Stomach (tissue), 8 donors: ENCODE measurements at regions not wholly inside any gene's neighbourhood (a gene's known extent, or its start where the extent isn't known, plus 50 kb on each side); places are given as distances from the start of the nearest gene placed in this dataset.

Experiments used
- DNase-seq, 2 donors: peaks; one replicate each; pipeline versions ENCODE4 v3.0.0 to v3.0.0-alpha.2; 2013 to 2019
- H3K27ac ChIP-seq, 5 donors: fragments of 200-600 bp in 4 of 5; sonication (generic) in 4 of 5; one replicate each; pipeline ENCODE4 v1.5.1; 2013 to 2019; ENCODE audit warnings: mild to moderate bottlenecking in 1 of 5, moderate library complexity in 1 of 5
- H3K27me3 ChIP-seq, 3 donors: fragments of 200-600 bp; sonication (generic); one replicate each; pipeline ENCODE4 v1.5.1; 2017 to 2019; ENCODE audit warnings: mixed run types in 1 of 3
- H3K36me3 ChIP-seq, 4 donors: fragments of 200-600 bp; sonication (generic); 1 replicate in 3 of 4; 2 replicates in 1 of 4; pipeline ENCODE4 v1.5.1; 2016 to 2019
- H3K4me1 ChIP-seq, 4 donors: fragments of 200-600 bp; sonication (generic); one replicate each; pipeline ENCODE4 v1.5.1; 2016 to 2019
- H3K4me3 ChIP-seq, 4 donors: fragments of 200-600 bp; sonication (generic) in 3 of 4; one replicate each; pipeline ENCODE4 v1.5.1; 2016 to 2019; ENCODE audit warnings: mild to moderate bottlenecking in 1 of 4
- H3K9me3 ChIP-seq, 4 donors: fragments of 200-600 bp; sonication (generic); one replicate each; pipeline ENCODE4 v1.5.1; 2016 to 2019
- CTCF ChIP-seq, 7 experiments: fragments of 450-650 bp in 4 of 7; fragments of 200-600 bp in 3 of 7; sonication (generic) in 3 of 7; IDR thresholded peaks; one replicate each; pipeline ENCODE4 v1.5.1; 2016 to 2019; ENCODE audit warnings: antibody characterized with exemption in 7 of 7, control low read depth in 2 of 7, mild to moderate bottlenecking in 1 of 7
- EP300 ChIP-seq: sonication (generic); formaldehyde crosslinking; IDR thresholded peaks from one replicate; pipeline ENCODE4 v1.6.1; 2017; ENCODE audit warnings: antibody characterized with exemption
- POLR2A ChIP-seq, 4 donors: fragments of 450-650 bp; IDR thresholded peaks; one replicate each; pipeline ENCODE4 v1.6.1; 2016; ENCODE audit warnings: antibody characterized with exemption in 4 of 4, control low read depth in 2 of 4, mild to moderate bottlenecking in 1 of 4, moderate library complexity in 1 of 4
- POLR2AphosphoS5 ChIP-seq, 3 donors: sonication (generic); formaldehyde crosslinking; IDR thresholded peaks; one replicate each; pipeline ENCODE4 v1.6.1; 2016; ENCODE audit warnings: antibody characterized with exemption in 3 of 3
- WGBS, 5 donors: extraction: QIAGEN DNeasy Blood & Tissue Kit in 3 of 5; methylation state at CpG; one replicate each; pipeline versions ENCODE4 v1.1.5 to v1.1.7; 2013 to 2018; 5-methylcytosine and 5-hydroxymethylcytosine counted together
- intact Hi-C: fragments of 100-400 bp; cut with DNase I; formaldehyde crosslinking; loops from one replicate; pipeline ENCODE4 v1.15.1; 2023; ENCODE audit warnings: low total_unique reads
- donor health status: healthy with polysubstance abuse.
- donor health status: Bipolar disorder and iron deficiency.
- donor health status: healthy.

- 63 to 87% (median 76%) methylated on average over 5 of the region's 5 CpGs for WGBS, 5 donors
- Histone ChIP-seq H3K4me3 (no peak overlapping the region), H3K36me3 (no peaks in the 10 kb centered on the region), H3K27ac (no peak overlapping the region), H3K4me1 (no peaks in the 10 kb centered on the region), H3K27me3 (peaks cover 0 to 29% (median 0%) of the 10 kb centered on the region in 3 donors), H3K9me3 (peaks cover 4 to 18% (median 17%) of the 10 kb centered on the region in 4 donors)
- DNase-seq: no peak
- TF ChIP-seq EP300 (no peak), POLR2AphosphoS5 (IDR thresholded peaks at IDR 0.05) (no peak)
- intact Hi-C loops: no loop called here
Observed at GRCh38 chr17:5815396-5815795, 231.1 kb upstream of the NLRP1 start.

- no peak for TF ChIP-seq EP300
- TF ChIP-seq CTCF (IDR thresholded peaks at IDR 0.05): no peak
- WGBS, 5 donors: 50 to 65% (median 54%) methylated on average over 8 of the region's 8 CpGs
Observed at GRCh38 chr17:5816491-5817070, 232.3 kb upstream of the NLRP1 start.

GRCh38 chr17:5817475-5818395 is 233.4 kb upstream of the NLRP1 start:
- WGBS, 5 donors: 84 to 89% (median 85%) methylated on average over 4 of the region's 4 CpGs
- intact Hi-C loops: no loop called here
- DNase-seq: no peak
- H3K27me3 ChIP-seq: peaks cover 0 to 45% (median 0%) of the 10 kb centered on the region in 3 donors
- no peaks in the 10 kb centered on the region for H3K36me3 ChIP-seq
- H3K4me1 ChIP-seq: no peaks in the 10 kb centered on the region
- no peak overlapping the region for H3K4me3 ChIP-seq
- TF ChIP-seq EP300 (no peak), POLR2AphosphoS5 (IDR thresholded peaks at IDR 0.05) (no peak), POLR2A (IDR thresholded peaks at IDR 0.05) (no peak), CTCF (IDR thresholded peaks at IDR 0.05) (no peak)
- no peaks in the 10 kb centered on the region for H3K9me3 ChIP-seq
- H3K27ac ChIP-seq: no peak overlapping the region

More at GRCh38 chr17:5816491-5817070, 232.3 kb upstream of the NLRP1 start:
- H3K9me3 ChIP-seq: peaks cover 0 to 7% (median 6%) of the 10 kb centered on the region in 4 donors
- H3K27me3 ChIP-seq: peaks cover 0 to 35% (median 0%) of the 10 kb centered on the region in 3 donors
- no peak overlapping the region for H3K4me3 ChIP-seq
- H3K36me3 ChIP-seq: no peaks in the 10 kb centered on the region
- no peak overlapping the region for H3K27ac ChIP-seq
- DNase-seq: no peak
- H3K4me1 ChIP-seq: no peaks in the 10 kb centered on the region
- intact Hi-C loops: no loop called here

GRCh38 chr17:5819396-5819795 is 235.1 kb upstream of the NLRP1 start:
- WGBS, 5 donors: 67 to 89% (median 78%) methylated on average over 2 of the region's 2 CpGs
- no peaks in the 10 kb centered on the region for H3K9me3 ChIP-seq
- H3K4me3 ChIP-seq: no peak overlapping the region
- peaks cover 0 to 56% (median 0%) of the 10 kb centered on the region in 3 donors for H3K27me3 ChIP-seq
- H3K27ac ChIP-seq: no peak overlapping the region
- DNase-seq: no peak
- no peaks in the 10 kb centered on the region for H3K36me3 ChIP-seq
- no peak for TF ChIP-seq POLR2AphosphoS5 (IDR thresholded peaks at IDR 0.05)
- intact Hi-C loops: no loop called here
- no peaks in the 10 kb centered on the region for H3K4me1 ChIP-seq

- no peaks in the 10 kb centered on the region for H3K36me3 ChIP-seq
- no peaks in the 10 kb centered on the region for H3K4me1 ChIP-seq
- intact Hi-C loops: no loop called here
- TF ChIP-seq EP300 (no peak), CTCF (IDR thresholded peaks at IDR 0.05) (no peak), POLR2AphosphoS5 (IDR thresholded peaks at IDR 0.05) (no peak), POLR2A (IDR thresholded peaks at IDR 0.05) (no peak)
- no peak overlapping the region for H3K4me3 ChIP-seq
- no peak for DNase-seq
- peaks cover 0 to 63% (median 0%) of the 10 kb centered on the region in 3 donors for H3K27me3 ChIP-seq
- WGBS, 5 donors: 70 to 82% (median 79%) methylated on average over 13 of the region's 13 CpGs
- no peaks in the 10 kb centered on the region for H3K9me3 ChIP-seq
- H3K27ac ChIP-seq: no peak overlapping the region
Observed at GRCh38 chr17:5819921-5820685, 235.8 kb upstream of the NLRP1 start.
